HFF-Myc (cell line): ENCODE measurements at regions not wholly inside any gene's neighbourhood (a gene's known extent, or its start where the extent isn't known, plus 50 kb on each side); places are given as distances from the start of the nearest gene placed in this dataset.

ENCODE experiments used
- DNase-seq: peaks from one replicate; pipeline ENCODE4 v3.0.0-alpha.2; 2011; ENCODE audit warnings: low read depth; ENCODE audit errors: extremely low read depth
- H3K4me3 ChIP-seq: replicated peaks from 2 replicates; pipeline ENCODE4 v1.5.1; 2011; ENCODE audit warnings: low read depth, mild to moderate bottlenecking, control low read depth, low read length
- CTCF ChIP-seq: IDR thresholded peaks from 2 replicates; pipeline ENCODE4 v1.5.1; 2012; ENCODE audit warnings: mild to moderate bottlenecking, low read depth, low read length, control low read depth; ENCODE audit errors: missing control alignments

GRCh38 chr1:58932859-58933598 is 149.2 kb upstream of the JUN start:
- no peak overlapping the region for H3K4me3 ChIP-seq
- peak; percentile 30 for DNase-seq
- no peak for TF ChIP-seq CTCF

GRCh38 chr1:58933599-58933926 is 149.7 kb upstream of the JUN start:
- no peak for DNase-seq
- no peak overlapping the region for H3K4me3 ChIP-seq
- no peak for TF ChIP-seq CTCF

GRCh38 chr1:58934706-58935105 is 150.9 kb upstream of the JUN start:
- no peak for DNase-seq
- no peak for TF ChIP-seq CTCF
- H3K4me3 ChIP-seq, result no peak overlapping the region

- TF ChIP-seq CTCF, result no peak
- H3K4me3 ChIP-seq, result no peak overlapping the region
- no peak for DNase-seq
Observed at GRCh38 chr1:58936973-58937372, 153.1 kb upstream of the JUN start.

- no peak overlapping the region for H3K4me3 ChIP-seq
- no peak for TF ChIP-seq CTCF
Observed at GRCh38 chr1:58939146-58939545, 155.3 kb upstream of the JUN start.

GRCh38 chr1:58939666-58940370 is 156.0 kb upstream of the JUN start:
- no peak overlapping the region for H3K4me3 ChIP-seq
- no peak for TF ChIP-seq CTCF
- no peak for DNase-seq

More at GRCh38 chr1:58939146-58939545, 155.3 kb upstream of the JUN start:
- DNase-seq, result no peak
